Liver (tissue), 6 donors: ENCODE measurements at regions not wholly inside any gene's neighbourhood (a gene's known extent, or its start where the extent isn't known, plus 50 kb on each side); places are given as distances from the start of the nearest gene placed in this dataset.

ENCODE experiments used
- DNase-seq: peaks from one replicate; pipeline ENCODE4 v3.0.0-alpha.2; 2017; ENCODE audit warnings: low spot score
- H3K27ac ChIP-seq, 2 donors: one replicate each; pipeline ENCODE4 v1.7.0; 2013; ENCODE audit warnings: inconsistent platforms in 2 of 2, low read length in 2 of 2, control low read depth in 1 of 2, low read depth in 1 of 2, mild to moderate bottlenecking in 1 of 2
- H3K27me3 ChIP-seq, 4 donors: one replicate each; pipeline versions ENCODE4 v1.6.1 to v1.7.0; 2013; ENCODE audit warnings: low read length in 3 of 4, inconsistent platforms in 1 of 4, mild to moderate bottlenecking in 1 of 4, moderate library complexity in 1 of 4; ENCODE audit not compliant: control insufficient read depth in 4 of 4, insufficient read depth in 4 of 4
- H3K36me3 ChIP-seq, 4 donors: one replicate each; pipeline versions ENCODE4 v1.6.1 to v1.7.0; 2013; ENCODE audit warnings: low read length in 3 of 4, mild to moderate bottlenecking in 3 of 4, low read depth in 1 of 4, moderate library complexity in 1 of 4; ENCODE audit not compliant: control insufficient read depth in 4 of 4, insufficient read depth in 3 of 4
- H3K4me1 ChIP-seq, 4 donors: one replicate each; pipeline versions ENCODE4 v1.6.1 to v1.7.0; 2013; ENCODE audit warnings: low read length in 3 of 4, mild to moderate bottlenecking in 3 of 4, moderate library complexity in 1 of 4; ENCODE audit not compliant: control insufficient read depth in 4 of 4, insufficient read depth in 4 of 4
- H3K4me3 ChIP-seq, 3 donors: one replicate each; pipeline versions ENCODE4 v1.6.1 to v1.7.0; 2013; ENCODE audit warnings: low read length in 3 of 3, control low read depth in 1 of 3, low read depth in 1 of 3, mild to moderate bottlenecking in 1 of 3
- H3K9ac ChIP-seq, 2 donors: one replicate each; pipeline ENCODE4 v1.7.0; 2013; ENCODE audit warnings: low read length in 2 of 2, mild to moderate bottlenecking in 2 of 2, moderate library complexity in 2 of 2, control low read depth in 1 of 2, low read depth in 1 of 2
- H3K9me3 ChIP-seq, 4 donors: one replicate each; pipeline versions ENCODE4 v1.6.1 to v1.7.0; 2013; ENCODE audit warnings: low read length in 3 of 4; ENCODE audit not compliant: control insufficient read depth in 4 of 4
- FOXA1 ChIP-seq: IDR thresholded peaks from 2 replicates; pipeline ENCODE4 v1.6.1; 2016; ENCODE audit warnings: antibody characterized with exemption
- FOXA2 ChIP-seq: IDR thresholded peaks from 2 replicates; pipeline ENCODE4 v1.6.1; 2016; ENCODE audit warnings: antibody characterized with exemption
- GABPA ChIP-seq, 2 donors: IDR thresholded peaks in 1 of 2; conservative IDR thresholded peaks in 1 of 2; 2 replicates each; pipeline ENCODE4 v1.6.1; 2016; ENCODE audit warnings: antibody characterized with exemption in 2 of 2, mild to moderate bottlenecking in 1 of 2, moderate library complexity in 1 of 2
- HNF4A ChIP-seq, 2 donors: conservative IDR thresholded peaks; 2 replicates each; pipeline ENCODE4 v1.6.1; 2016; ENCODE audit warnings: antibody characterized with exemption in 2 of 2, mild to moderate bottlenecking in 2 of 2
- HNF4G ChIP-seq: IDR thresholded peaks from 2 replicates; pipeline ENCODE4 v1.6.1; 2016; ENCODE audit warnings: antibody characterized with exemption
- JUND ChIP-seq, 2 donors: IDR thresholded peaks; 2 replicates each; pipeline ENCODE4 v1.6.1; 2016; ENCODE audit warnings: antibody characterized with exemption in 2 of 2
- RAD21 ChIP-seq, 2 donors: IDR thresholded peaks; 2 replicates each; pipeline ENCODE4 v1.6.1; 2016; ENCODE audit warnings: antibody characterized with exemption in 2 of 2, mild to moderate bottlenecking in 2 of 2
- RXRA ChIP-seq, 2 donors: IDR thresholded peaks; 2 replicates each; pipeline ENCODE4 v1.6.1; 2017 to 2018; ENCODE audit warnings: antibody characterized with exemption in 2 of 2, mild to moderate bottlenecking in 1 of 2
- SP1 ChIP-seq: IDR thresholded peaks from 2 replicates; pipeline ENCODE4 v1.6.1; 2018; ENCODE audit warnings: antibody characterized with exemption, mild to moderate bottlenecking
- TAF1 ChIP-seq: conservative IDR thresholded peaks from 2 replicates; pipeline ENCODE4 v1.6.1; 2016; ENCODE audit warnings: antibody characterized with exemption, mild to moderate bottlenecking
- YY1 ChIP-seq: IDR thresholded peaks from 2 replicates; pipeline ENCODE4 v1.6.1; 2016; ENCODE audit warnings: antibody characterized with exemption, mild to moderate bottlenecking
- TF ChIP-seq, protein P1 (sequence below): IDR thresholded peaks from 2 replicates; pipeline ENCODE4 v1.6.1; 2016; ENCODE audit warnings: antibody characterized with exemption
- TF ChIP-seq, protein P2 (sequence below): IDR thresholded peaks from 2 replicates; pipeline ENCODE4 v1.6.1; 2016; ENCODE audit warnings: antibody characterized with exemption
- TF ChIP-seq, protein P3 (sequence below): IDR thresholded peaks from 2 replicates; pipeline ENCODE4 v1.6.1; 2016; ENCODE audit warnings: antibody characterized with exemption, mild to moderate bottlenecking
- TF ChIP-seq, protein P4 (sequence below): IDR thresholded peaks from 2 replicates; pipeline ENCODE4 v1.6.1; 2016; ENCODE audit warnings: antibody characterized with exemption
- donor health status: healthy.
- donor health status: healthy.
- donor health status: healthy.

DNA sequence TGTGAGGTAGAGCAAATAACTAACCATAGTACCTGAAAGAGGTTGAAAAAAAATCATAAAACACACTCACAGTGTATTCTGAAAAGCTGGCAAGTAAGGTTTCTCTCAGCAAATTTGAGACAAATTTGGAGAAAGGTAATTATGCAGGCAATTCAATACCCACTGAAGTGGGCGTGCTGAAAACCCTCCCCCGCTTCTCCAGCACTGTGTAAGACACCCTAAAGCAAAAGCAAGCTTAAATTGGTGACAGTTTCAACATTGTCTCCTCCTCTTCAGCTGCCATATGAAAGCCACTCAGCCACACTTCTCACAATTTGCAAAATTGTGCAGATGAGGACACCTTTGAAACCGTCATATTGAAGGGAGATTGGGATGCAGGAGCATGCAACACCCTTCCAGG is 322.3 kb upstream of the CDH6 start (continued):
- TF ChIP-seq HNF4A (conservative IDR thresholded peaks at IDR 0.05) (no peak), RXRA (IDR thresholded peaks at IDR 0.05) (no peak), YY1 (no peak), FOXA2 (no peak), RAD21 (IDR thresholded peaks at IDR 0.05) (no peak)
- TF ChIP-seq, protein P1, sequence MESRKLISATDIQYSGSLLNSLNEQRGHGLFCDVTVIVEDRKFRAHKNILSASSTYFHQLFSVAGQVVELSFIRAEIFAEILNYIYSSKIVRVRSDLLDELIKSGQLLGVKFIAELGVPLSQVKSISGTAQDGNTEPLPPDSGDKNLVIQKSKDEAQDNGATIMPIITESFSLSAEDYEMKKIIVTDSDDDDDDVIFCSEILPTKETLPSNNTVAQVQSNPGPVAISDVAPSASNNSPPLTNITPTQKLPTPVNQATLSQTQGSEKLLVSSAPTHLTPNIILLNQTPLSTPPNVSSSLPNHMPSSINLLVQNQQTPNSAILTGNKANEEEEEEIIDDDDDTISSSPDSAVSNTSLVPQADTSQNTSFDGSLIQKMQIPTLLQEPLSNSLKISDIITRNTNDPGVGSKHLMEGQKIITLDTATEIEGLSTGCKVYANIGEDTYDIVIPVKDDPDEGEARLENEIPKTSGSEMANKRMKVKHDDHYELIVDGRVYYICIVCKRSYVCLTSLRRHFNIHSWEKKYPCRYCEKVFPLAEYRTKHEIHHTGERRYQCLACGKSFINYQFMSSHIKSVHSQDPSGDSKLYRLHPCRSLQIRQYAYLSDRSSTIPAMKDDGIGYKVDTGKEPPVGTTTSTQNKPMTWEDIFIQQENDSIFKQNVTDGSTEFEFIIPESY = no peak

DNA sequence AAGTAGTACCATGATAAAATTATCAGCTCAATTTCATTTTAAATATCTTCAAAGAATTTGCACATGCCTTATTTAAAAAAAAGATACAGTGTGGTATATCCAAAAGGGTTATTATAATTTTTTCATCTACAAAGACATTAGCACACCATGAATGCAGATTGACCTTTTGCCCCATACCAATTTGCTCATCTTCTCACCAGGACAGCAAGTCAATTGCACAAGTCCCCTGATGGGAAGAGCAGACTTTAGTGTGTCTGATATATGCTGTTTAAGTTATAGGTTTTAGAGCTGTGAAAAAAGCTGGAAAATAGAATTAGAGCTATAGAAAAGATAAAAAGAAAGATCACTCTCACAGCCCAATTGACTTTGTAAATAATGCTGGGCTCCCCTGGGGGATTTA is 325.8 kb upstream of the CDH6 start:
- Histone ChIP-seq H3K9ac (no peak overlapping the region), H3K36me3 (no peaks in the 10 kb centered on the region), H3K4me3 (no peak overlapping the region), H3K27ac (no peak overlapping the region), H3K27me3 (no peaks in the 10 kb centered on the region), H3K4me1 (no peaks in the 10 kb centered on the region), H3K9me3 (no peaks in the 10 kb centered on the region)
- TF ChIP-seq RXRA (IDR thresholded peaks at IDR 0.05) = no peak
- no peak for TF ChIP-seq TAF1
- no peak for TF ChIP-seq YY1
- TF ChIP-seq FOXA1 = no peak
- no peak for TF ChIP-seq HNF4G
- TF ChIP-seq FOXA2 = no peak
- TF ChIP-seq SP1 = no peak
- TF ChIP-seq, protein P2, sequence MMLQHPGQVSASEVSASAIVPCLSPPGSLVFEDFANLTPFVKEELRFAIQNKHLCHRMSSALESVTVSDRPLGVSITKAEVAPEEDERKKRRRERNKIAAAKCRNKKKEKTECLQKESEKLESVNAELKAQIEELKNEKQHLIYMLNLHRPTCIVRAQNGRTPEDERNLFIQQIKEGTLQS = no peak
- TF ChIP-seq, protein P3, sequence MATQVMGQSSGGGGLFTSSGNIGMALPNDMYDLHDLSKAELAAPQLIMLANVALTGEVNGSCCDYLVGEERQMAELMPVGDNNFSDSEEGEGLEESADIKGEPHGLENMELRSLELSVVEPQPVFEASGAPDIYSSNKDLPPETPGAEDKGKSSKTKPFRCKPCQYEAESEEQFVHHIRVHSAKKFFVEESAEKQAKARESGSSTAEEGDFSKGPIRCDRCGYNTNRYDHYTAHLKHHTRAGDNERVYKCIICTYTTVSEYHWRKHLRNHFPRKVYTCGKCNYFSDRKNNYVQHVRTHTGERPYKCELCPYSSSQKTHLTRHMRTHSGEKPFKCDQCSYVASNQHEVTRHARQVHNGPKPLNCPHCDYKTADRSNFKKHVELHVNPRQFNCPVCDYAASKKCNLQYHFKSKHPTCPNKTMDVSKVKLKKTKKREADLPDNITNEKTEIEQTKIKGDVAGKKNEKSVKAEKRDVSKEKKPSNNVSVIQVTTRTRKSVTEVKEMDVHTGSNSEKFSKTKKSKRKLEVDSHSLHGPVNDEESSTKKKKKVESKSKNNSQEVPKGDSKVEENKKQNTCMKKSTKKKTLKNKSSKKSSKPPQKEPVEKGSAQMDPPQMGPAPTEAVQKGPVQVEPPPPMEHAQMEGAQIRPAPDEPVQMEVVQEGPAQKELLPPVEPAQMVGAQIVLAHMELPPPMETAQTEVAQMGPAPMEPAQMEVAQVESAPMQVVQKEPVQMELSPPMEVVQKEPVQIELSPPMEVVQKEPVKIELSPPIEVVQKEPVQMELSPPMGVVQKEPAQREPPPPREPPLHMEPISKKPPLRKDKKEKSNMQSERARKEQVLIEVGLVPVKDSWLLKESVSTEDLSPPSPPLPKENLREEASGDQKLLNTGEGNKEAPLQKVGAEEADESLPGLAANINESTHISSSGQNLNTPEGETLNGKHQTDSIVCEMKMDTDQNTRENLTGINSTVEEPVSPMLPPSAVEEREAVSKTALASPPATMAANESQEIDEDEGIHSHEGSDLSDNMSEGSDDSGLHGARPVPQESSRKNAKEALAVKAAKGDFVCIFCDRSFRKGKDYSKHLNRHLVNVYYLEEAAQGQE = no peak
- TF ChIP-seq, protein P4, sequence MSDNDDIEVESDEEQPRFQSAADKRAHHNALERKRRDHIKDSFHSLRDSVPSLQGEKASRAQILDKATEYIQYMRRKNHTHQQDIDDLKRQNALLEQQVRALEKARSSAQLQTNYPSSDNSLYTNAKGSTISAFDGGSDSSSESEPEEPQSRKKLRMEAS = no peak
- TF ChIP-seq, protein P1 = no peak
- no peak for TF ChIP-seq RAD21 (IDR thresholded peaks at IDR 0.05)
- no peak for TF ChIP-seq JUND (IDR thresholded peaks at IDR 0.05)
- no peak for TF ChIP-seq HNF4A (conservative IDR thresholded peaks at IDR 0.05)
- no peak for TF ChIP-seq GABPA (IDR thresholded peaks at IDR 0.05 in 1 of 2, conservative IDR thresholded peaks at IDR 0.05 in 1 of 2)
- DNase-seq = no peak
